Breast epithelium (tissue), 4 donors: ENCODE measurements at regions not wholly inside any gene's neighbourhood (a gene's known extent, or its start where the extent isn't known, plus 50 kb on each side); places are given as distances from the start of the nearest gene placed in this dataset.
"Not testable (repeated sequence)": the region's sequence is repeated elsewhere in the genome, so short reads cannot be mapped to it uniquely, and the experiment has no call there.

Source experiments
- DNase-seq, 2 donors: peaks; one replicate each; pipeline ENCODE4 v3.0.0-alpha.2; 2019; ENCODE audit warnings: low spot score in 2 of 2
- H3K27ac ChIP-seq, 2 donors: fragments of 200-600 bp; sonication (generic) in 1 of 2; one replicate each; pipeline ENCODE4 v1.5.1; 2016 to 2019; ENCODE audit warnings: mild to moderate bottlenecking in 1 of 2
- H3K27me3 ChIP-seq, 2 donors: fragments of 200-600 bp; sonication (generic) in 1 of 2; one replicate each; pipeline versions ENCODE4 v1.5.1 to v1.6.0; 2017 to 2019; ENCODE audit warnings: control low read depth in 1 of 2, mild to moderate bottlenecking in 1 of 2
- H3K36me3 ChIP-seq: fragments of 200-600 bp; one replicate; pipeline ENCODE4 v1.5.1; 2019
- H3K4me1 ChIP-seq, 2 donors: fragments of 200-600 bp; sonication (generic); one replicate each; pipeline ENCODE4 v1.5.1; 2016 to 2019; ENCODE audit warnings: control low read depth in 1 of 2
- H3K4me3 ChIP-seq, 3 donors: fragments of 200-600 bp; sonication (generic); 1 replicate in 2 of 3; 2 replicates in 1 of 3; pipeline ENCODE4 v1.5.1; 2016 to 2019; ENCODE audit warnings: mild to moderate bottlenecking in 3 of 3, moderate library complexity in 2 of 3
- H3K9me3 ChIP-seq, 2 donors: fragments of 200-600 bp; sonication (generic) in 1 of 2; one replicate each; pipeline ENCODE4 v1.5.1; 2016 to 2019; ENCODE audit warnings: control low read depth in 1 of 2
- POLR2A ChIP-seq: fragments of 450-650 bp; IDR thresholded peaks from one replicate; pipeline ENCODE4 v1.6.1; 2016; ENCODE audit warnings: antibody characterized with exemption, mild to moderate bottlenecking, moderate library complexity
- POLR2AphosphoS5 ChIP-seq, 3 donors: sonication (generic); formaldehyde crosslinking; IDR thresholded peaks; one replicate each; pipeline ENCODE4 v1.6.1; 2017; ENCODE audit warnings: antibody characterized with exemption in 3 of 3
- intact Hi-C: fragments of 100-400 bp; cut with DNase I; formaldehyde crosslinking; loops from one replicate; pipeline ENCODE4 v1.15.1; 2023; ENCODE audit warnings: low total_unique reads
- TF ChIP-seq, protein P1 (sequence below), 3 donors: fragments of 450-650 bp; IDR thresholded peaks; one replicate each; pipeline ENCODE4 v1.5.1; 2016 to 2017; ENCODE audit warnings: antibody characterized with exemption in 3 of 3, mild to moderate bottlenecking in 3 of 3, moderate library complexity in 3 of 3

DNA sequence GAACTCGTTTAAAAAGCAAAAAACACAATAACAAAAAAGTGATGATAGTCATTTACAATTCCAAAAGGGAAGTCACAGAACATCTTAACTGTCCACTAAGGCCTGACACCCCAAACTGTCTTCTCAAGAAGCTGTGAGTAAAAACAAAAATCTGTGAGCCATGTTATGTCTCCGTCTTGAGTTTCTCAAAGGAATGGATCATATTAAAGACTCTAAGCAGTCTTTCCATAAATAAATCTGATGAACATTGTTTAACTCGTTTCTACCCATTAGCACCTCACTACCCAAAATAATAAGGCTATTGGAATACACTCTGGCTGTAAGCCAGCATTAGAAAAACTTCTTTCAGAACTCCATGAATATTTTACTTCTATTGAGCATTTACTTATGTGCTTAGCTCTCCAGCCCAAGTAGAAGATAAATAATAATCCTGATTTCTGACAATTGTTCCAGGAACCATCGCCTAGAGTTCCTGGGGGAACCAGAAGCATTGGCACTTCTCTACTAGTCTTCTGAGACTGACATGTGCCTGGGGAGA is 396.0 kb downstream of the STK39 start:
- no peaks in the 10 kb centered on the region for H3K4me1 ChIP-seq
- H3K36me3 ChIP-seq = no peaks in the 10 kb centered on the region
- no peaks in the 10 kb centered on the region for H3K27me3 ChIP-seq
- TF ChIP-seq POLR2AphosphoS5 (IDR thresholded peaks at IDR 0.05) (no peak), POLR2A (no peak)
- TF ChIP-seq, protein P1, sequence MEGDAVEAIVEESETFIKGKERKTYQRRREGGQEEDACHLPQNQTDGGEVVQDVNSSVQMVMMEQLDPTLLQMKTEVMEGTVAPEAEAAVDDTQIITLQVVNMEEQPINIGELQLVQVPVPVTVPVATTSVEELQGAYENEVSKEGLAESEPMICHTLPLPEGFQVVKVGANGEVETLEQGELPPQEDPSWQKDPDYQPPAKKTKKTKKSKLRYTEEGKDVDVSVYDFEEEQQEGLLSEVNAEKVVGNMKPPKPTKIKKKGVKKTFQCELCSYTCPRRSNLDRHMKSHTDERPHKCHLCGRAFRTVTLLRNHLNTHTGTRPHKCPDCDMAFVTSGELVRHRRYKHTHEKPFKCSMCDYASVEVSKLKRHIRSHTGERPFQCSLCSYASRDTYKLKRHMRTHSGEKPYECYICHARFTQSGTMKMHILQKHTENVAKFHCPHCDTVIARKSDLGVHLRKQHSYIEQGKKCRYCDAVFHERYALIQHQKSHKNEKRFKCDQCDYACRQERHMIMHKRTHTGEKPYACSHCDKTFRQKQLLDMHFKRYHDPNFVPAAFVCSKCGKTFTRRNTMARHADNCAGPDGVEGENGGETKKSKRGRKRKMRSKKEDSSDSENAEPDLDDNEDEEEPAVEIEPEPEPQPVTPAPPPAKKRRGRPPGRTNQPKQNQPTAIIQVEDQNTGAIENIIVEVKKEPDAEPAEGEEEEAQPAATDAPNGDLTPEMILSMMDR (IDR thresholded peaks at IDR 0.05) = no peak
- intact Hi-C loops = no loop called here
- DNase-seq = no peak
- H3K27ac ChIP-seq = no peak overlapping the region
- H3K9me3 ChIP-seq = no peaks in the 10 kb centered on the region
- no peak overlapping the region for H3K4me3 ChIP-seq

DNA sequence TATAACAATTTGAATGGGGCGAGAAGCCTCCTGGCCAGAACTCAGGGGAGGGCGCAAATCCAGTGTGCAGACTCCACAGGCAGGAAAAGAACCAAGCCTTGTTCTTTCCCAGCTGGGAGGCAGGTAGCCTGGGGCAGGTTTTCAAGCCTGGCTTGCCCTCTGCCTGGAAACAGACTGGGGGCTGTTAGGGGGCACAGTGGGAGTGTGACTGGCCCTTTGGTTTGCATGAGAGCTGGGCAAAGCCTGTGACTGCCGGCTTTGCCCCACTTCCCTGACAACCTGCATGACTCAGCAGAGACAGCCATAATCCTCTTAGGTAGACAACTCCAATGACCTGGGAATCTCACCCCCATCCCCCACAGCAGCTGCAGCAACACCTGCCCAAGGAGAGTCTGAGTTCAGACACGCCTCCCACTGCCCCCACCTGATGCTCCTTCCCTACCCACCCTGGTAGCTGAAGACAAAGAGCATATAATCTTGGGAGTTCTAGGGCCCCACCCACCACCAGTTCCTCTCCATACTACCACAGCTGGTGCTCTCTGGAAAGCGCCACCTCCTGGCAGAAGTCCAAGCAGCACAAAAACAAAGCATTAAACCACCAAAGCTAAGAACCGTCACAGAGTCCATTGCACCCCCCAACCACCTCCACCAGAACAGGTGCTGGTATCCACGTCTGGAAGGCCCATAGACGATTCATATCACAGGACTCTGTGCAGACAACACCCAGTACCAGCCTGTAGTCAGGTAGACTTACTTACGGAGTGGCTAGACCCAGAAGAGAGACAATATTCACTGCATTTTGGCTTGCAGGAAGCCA is 402.5 kb downstream of the STK39 start:
- intact Hi-C loops = no loop called here
- no peaks in the 10 kb centered on the region for H3K36me3 ChIP-seq
- H3K27me3 ChIP-seq = no peaks in the 10 kb centered on the region
- no peak for TF ChIP-seq POLR2A
- TF ChIP-seq, protein P1 (IDR thresholded peaks at IDR 0.05) = no peak
- TF ChIP-seq POLR2AphosphoS5 (IDR thresholded peaks at IDR 0.05) = no peak
- no peaks in the 10 kb centered on the region for H3K4me1 ChIP-seq
- no peak overlapping the region for H3K4me3 ChIP-seq
- no peak overlapping the region for H3K27ac ChIP-seq
- no peaks in the 10 kb centered on the region for H3K9me3 ChIP-seq
- no peak for DNase-seq

DNA sequence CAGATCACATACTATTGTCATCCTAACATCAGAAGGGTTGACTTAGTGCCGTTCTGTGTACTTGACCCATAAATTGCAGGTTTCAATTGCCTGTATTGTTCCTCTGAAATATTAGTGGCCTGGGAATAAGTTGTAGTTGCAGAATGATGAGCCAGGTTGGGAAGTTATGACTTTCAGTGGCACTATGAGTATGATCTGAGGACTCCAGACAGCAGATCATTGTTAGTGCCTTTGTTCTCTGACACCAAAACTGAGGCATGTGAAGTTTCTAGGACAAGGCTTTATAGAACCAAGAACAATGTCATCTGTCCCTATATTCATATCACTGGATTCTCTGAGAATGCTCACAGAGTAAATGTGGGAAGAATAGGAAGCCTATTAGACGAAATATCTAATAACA is 403.7 kb downstream of the STK39 start:
- Histone ChIP-seq H3K27me3 (no peaks in the 10 kb centered on the region), H3K4me3 (no peak overlapping the region), H3K9me3 (no peaks in the 10 kb centered on the region), H3K27ac (no peak overlapping the region), H3K4me1 (no peaks in the 10 kb centered on the region), H3K36me3 (no peaks in the 10 kb centered on the region)
- intact Hi-C loops = no loop called here
- no peak for DNase-seq
- TF ChIP-seq, protein P1 (IDR thresholded peaks at IDR 0.05) = no peak
- TF ChIP-seq POLR2AphosphoS5 (IDR thresholded peaks at IDR 0.05) (no peak), POLR2A (no peak)

DNA sequence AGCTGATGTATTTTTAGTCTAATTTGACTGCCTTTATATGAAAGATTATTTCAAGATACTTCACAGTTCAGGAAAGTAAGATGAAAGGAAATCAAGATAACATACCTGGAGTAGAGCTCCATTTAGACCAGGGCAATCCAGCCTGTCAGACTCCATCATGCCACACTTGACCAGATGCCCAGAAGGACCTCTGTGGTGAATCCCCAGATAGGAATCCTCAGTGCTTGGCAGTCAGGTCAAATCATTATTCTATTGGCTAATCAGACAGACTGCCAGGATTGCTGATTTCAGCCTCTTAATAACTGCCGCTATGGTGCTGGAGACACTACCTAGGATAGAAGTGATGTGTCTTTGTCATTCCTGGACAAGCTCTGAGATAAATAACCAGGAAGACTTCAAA is 404.2 kb downstream of the STK39 start:
- Histone ChIP-seq H3K36me3 (no peaks in the 10 kb centered on the region), H3K9me3 (no peaks in the 10 kb centered on the region), H3K4me1 (no peaks in the 10 kb centered on the region), H3K27ac (no peak overlapping the region), H3K4me3 (no peak overlapping the region), H3K27me3 (no peaks in the 10 kb centered on the region)
- no peak for TF ChIP-seq POLR2A
- TF ChIP-seq, protein P1 (IDR thresholded peaks at IDR 0.05) = no peak
- no peak for TF ChIP-seq POLR2AphosphoS5 (IDR thresholded peaks at IDR 0.05)
- DNase-seq = no peak
- intact Hi-C loops = no loop called here

DNA sequence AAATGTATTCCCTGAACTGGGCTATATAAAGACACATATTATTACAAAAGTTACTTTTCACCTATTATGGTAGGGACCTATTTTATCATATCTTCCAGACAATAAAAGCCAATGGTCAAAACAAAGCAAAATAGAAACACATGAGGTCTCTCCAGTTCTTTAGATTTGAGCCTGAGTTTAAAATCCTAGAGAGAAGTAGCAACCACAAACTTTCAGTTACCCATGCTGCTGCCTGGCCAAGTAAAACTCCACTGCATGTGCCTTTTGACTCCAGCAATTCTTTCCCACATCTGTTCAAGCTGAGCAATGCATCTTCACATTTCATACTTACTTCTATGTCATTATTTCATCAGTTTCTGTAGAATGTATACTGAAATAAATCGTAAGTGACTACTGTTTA is 405.3 kb downstream of the STK39 start:
- Histone ChIP-seq H3K27ac (no peak overlapping the region), H3K4me1 (no peaks in the 10 kb centered on the region), H3K4me3 (no peak overlapping the region), H3K27me3 (no peaks in the 10 kb centered on the region), H3K36me3 (no peaks in the 10 kb centered on the region), H3K9me3 (no peaks in the 10 kb centered on the region)
- intact Hi-C loops = no loop called here
- DNase-seq = no peak
- TF ChIP-seq, protein P1 (IDR thresholded peaks at IDR 0.05) = no peak
- TF ChIP-seq POLR2AphosphoS5 (IDR thresholded peaks at IDR 0.05) (no peak), POLR2A (no peak)

DNA sequence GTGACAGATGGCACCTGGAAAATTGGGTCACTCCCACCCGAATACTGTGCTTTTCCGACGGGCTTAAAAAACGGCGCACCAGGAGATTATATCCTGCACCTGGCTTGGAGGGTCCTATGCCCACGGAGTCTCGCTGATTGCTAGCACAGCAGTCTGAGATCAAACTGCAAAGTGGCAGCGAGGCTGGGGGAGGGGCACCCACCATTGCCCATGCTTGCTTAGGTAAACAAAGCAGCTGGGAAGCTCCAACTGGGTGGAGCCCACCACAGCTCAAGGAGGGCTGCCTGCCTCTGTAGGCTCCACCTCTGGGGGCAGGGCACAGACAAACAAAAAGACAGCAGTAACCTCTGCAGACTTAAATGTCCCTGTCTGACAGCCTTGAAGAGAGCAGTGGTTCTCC is 412.1 kb downstream of the STK39 start:
- H3K27ac ChIP-seq, H3K4me1 ChIP-seq, H3K4me3 ChIP-seq, intact Hi-C loops, H3K27me3 ChIP-seq, DNase-seq, H3K9me3 ChIP-seq, H3K36me3 ChIP-seq: not testable (repeated sequence)
